ENCODE measurements at regions not wholly inside any gene's neighbourhood (a gene's known extent, or its start where the extent isn't known, plus 50 kb on each side); places are given as distances from the start of the nearest gene placed in this dataset.

GRCh38 chr12:23099104-23099503 lies 474.1 kb downstream of the ETNK1 start:
- Histone ChIP-seq H2AFZ (ENCODE audit: control insufficient read depth, low read length) (no peak overlapping the region), H3K4me2 (ENCODE audit: control insufficient read depth, extremely low read depth, insufficient read depth, low read depth, low read length) (no peak overlapping the region)
- dilution Hi-C loops (cut with MboI; ENCODE audit: extremely low pct_ligation_motif_present, low sequenced_read_pairs), result no loop called here

DNA sequence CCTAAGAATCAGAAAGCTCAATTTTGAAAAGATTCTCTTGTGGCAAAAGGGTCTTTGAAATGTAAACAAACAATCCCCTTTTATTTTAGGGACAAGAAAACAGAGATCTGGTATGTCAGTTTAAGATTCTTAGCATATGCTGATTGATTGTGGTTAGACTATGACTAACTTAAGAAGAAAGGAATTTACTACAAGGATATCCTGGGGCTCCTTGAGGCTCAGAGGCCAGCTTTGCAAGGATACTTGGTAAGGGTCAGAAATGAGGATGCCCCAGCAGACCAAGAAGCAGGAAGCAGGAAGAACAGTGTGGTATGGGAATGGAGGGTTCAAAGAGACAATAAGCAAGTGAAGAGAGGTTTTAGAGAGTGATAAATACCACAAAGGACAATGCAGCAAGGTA lies 474.6 kb downstream of the ETNK1 start:
- Histone ChIP-seq H3K4me3 (ENCODE audit: control insufficient read depth in 2 of 3, extremely low read depth in 1 of 3, insufficient read depth in 2 of 3, low read depth in 1 of 3, low read length in 3 of 3) (no peak overlapping the region), H3K9me1 (ENCODE audit: control insufficient read depth, extremely low read depth, insufficient read depth, low read length) (no peaks in the 10 kb centered on the region), H3K9ac (ENCODE audit: control insufficient read depth, extremely low read depth, insufficient read depth, low read length) (no peak overlapping the region), H3K36me3 (ENCODE audit: control insufficient read depth in 2 of 2, extremely low read depth in 1 of 2, insufficient read depth in 2 of 2, low read length in 2 of 2) (no peaks in the 10 kb centered on the region), H3K4me2 (ENCODE audit: control insufficient read depth, extremely low read depth, insufficient read depth, low read depth, low read length) (no peak overlapping the region), H3K4me1 (ENCODE audit: control insufficient read depth, extremely low read depth, insufficient read depth, low read length) (peaks cover 4% of the 10 kb centered on the region), H3K79me2 (ENCODE audit: control insufficient read depth, insufficient read depth, low read length) (no peaks in the 10 kb centered on the region), H3K9me3 (ENCODE audit: control insufficient read depth, low read depth, low read length) (no peaks in the 10 kb centered on the region), H3K27ac (ENCODE audit: control insufficient read depth, insufficient read depth, low read length) (no peak overlapping the region), H2AFZ (ENCODE audit: control insufficient read depth, low read length) (no peak overlapping the region), H3K27me3 (ENCODE audit: control insufficient read depth, extremely low read depth, insufficient read depth, low read length) (no peaks in the 10 kb centered on the region), H4K20me1 (ENCODE audit: control insufficient read depth, extremely low read depth, insufficient read depth, low read length) (no peaks in the 10 kb centered on the region)
- FAIRE-seq, result peak; percentile 75
- DNase-seq (ENCODE audit: low read depth, low spot score), result no peak
- dilution Hi-C loops (cut with MboI; ENCODE audit: extremely low pct_ligation_motif_present, low sequenced_read_pairs), result no loop called here
- no peak for TF ChIP-seq CTCF (optimal IDR thresholded peaks at IDR 0.05 in 1 of 3, IDR thresholded peaks at IDR 0.05 in 1 of 3, conservative IDR thresholded peaks at IDR 0.05 in 1 of 3; ENCODE audit: extremely low read depth in 1 of 3, insufficient read depth in 2 of 3, low read length in 3 of 3)
- TF ChIP-seq EZH2 (IDR thresholded peaks at IDR 0.05; ENCODE audit: low read length), result no peak

More at GRCh38 chr12:23099104-23099503, 474.1 kb downstream of the ETNK1 start:
- Histone ChIP-seq H3K27ac (ENCODE audit: control insufficient read depth, insufficient read depth, low read length) (no peak overlapping the region), H3K36me3 (ENCODE audit: control insufficient read depth in 2 of 2, extremely low read depth in 1 of 2, insufficient read depth in 2 of 2, low read length in 2 of 2) (no peaks in the 10 kb centered on the region), H3K79me2 (ENCODE audit: control insufficient read depth, insufficient read depth, low read length) (no peaks in the 10 kb centered on the region), H3K9me1 (ENCODE audit: control insufficient read depth, extremely low read depth, insufficient read depth, low read length) (no peaks in the 10 kb centered on the region), H3K9me3 (ENCODE audit: control insufficient read depth, low read depth, low read length) (no peaks in the 10 kb centered on the region), H3K4me3 (ENCODE audit: control insufficient read depth in 2 of 3, extremely low read depth in 1 of 3, insufficient read depth in 2 of 3, low read depth in 1 of 3, low read length in 3 of 3) (no peak overlapping the region), H4K20me1 (ENCODE audit: control insufficient read depth, extremely low read depth, insufficient read depth, low read length) (no peaks in the 10 kb centered on the region), H3K4me1 (ENCODE audit: control insufficient read depth, extremely low read depth, insufficient read depth, low read length) (peaks cover 4% of the 10 kb centered on the region), H3K27me3 (ENCODE audit: control insufficient read depth, extremely low read depth, insufficient read depth, low read length) (no peaks in the 10 kb centered on the region), H3K9ac (ENCODE audit: control insufficient read depth, extremely low read depth, insufficient read depth, low read length) (no peak overlapping the region)
- TF ChIP-seq CTCF (optimal IDR thresholded peaks at IDR 0.05 in 1 of 3, IDR thresholded peaks at IDR 0.05 in 1 of 3, conservative IDR thresholded peaks at IDR 0.05 in 1 of 3; ENCODE audit: extremely low read depth in 1 of 3, insufficient read depth in 2 of 3, low read length in 3 of 3) (no peak), EZH2 (IDR thresholded peaks at IDR 0.05; ENCODE audit: low read length) (no peak)
- DNase-seq (ENCODE audit: low read depth, low spot score) (no peak), FAIRE-seq (no peak)

All from keratinocyte (primary cell).